ENCODE measurements at regions not wholly inside any gene's neighbourhood (a gene's known extent, or its start where the extent isn't known, plus 50 kb on each side); places are given as distances from the start of the nearest gene placed in this dataset.

DNA sequence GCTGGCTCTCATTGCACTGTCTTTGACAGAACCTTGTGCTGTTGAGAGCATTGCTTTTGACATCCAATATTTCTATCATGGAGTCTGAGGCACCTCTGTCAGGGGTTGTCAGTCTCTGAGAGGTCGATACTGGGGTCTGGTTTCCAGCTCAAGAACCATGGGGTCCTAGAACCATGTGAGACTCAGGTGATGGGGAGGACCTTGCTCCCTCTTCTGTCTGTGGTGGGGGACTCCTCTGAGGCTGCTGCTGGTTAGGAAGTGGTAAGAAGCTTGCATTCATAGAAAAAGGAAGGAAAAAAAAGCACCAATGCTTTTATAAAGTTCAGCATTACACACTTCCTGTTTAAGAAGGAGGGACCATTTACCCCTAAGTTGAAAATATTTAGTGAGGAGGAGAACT lies 91.8 kb upstream of the CD44 start:
- no peak for TF ChIP-seq POLR2A (IDR thresholded peaks at IDR 0.05)
- TF ChIP-seq, protein P1, sequence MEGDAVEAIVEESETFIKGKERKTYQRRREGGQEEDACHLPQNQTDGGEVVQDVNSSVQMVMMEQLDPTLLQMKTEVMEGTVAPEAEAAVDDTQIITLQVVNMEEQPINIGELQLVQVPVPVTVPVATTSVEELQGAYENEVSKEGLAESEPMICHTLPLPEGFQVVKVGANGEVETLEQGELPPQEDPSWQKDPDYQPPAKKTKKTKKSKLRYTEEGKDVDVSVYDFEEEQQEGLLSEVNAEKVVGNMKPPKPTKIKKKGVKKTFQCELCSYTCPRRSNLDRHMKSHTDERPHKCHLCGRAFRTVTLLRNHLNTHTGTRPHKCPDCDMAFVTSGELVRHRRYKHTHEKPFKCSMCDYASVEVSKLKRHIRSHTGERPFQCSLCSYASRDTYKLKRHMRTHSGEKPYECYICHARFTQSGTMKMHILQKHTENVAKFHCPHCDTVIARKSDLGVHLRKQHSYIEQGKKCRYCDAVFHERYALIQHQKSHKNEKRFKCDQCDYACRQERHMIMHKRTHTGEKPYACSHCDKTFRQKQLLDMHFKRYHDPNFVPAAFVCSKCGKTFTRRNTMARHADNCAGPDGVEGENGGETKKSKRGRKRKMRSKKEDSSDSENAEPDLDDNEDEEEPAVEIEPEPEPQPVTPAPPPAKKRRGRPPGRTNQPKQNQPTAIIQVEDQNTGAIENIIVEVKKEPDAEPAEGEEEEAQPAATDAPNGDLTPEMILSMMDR (IDR thresholded peaks at IDR 0.05), result no peak
- no peak for TF ChIP-seq EP300 (IDR thresholded peaks at IDR 0.05)

Data from ovary (tissue), 3 donors.